ENCODE measurements at regions not wholly inside any gene's neighbourhood (a gene's known extent, or its start where the extent isn't known, plus 50 kb on each side); places are given as distances from the start of the nearest gene placed in this dataset.

DNA sequence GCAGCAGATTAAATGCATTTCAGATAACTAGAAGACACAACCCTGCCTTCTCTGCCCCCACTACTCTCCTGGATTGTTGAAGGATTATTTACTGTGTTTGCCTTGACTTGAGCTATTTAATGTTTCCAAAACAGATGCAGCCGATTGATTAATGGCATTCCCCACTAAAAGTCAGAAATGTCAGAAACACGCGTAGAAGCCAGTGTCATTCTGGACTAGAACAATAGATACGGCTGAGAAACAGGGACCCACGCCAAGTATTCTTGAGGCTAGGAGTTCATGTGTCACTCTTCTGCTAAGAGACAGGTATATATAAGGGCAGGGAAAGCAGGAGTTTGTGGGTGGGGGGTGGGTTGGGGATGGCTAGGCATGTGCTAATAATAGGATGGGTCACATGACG is 366.7 kb upstream of the PROX1 start:
- TF ChIP-seq, protein P1, sequence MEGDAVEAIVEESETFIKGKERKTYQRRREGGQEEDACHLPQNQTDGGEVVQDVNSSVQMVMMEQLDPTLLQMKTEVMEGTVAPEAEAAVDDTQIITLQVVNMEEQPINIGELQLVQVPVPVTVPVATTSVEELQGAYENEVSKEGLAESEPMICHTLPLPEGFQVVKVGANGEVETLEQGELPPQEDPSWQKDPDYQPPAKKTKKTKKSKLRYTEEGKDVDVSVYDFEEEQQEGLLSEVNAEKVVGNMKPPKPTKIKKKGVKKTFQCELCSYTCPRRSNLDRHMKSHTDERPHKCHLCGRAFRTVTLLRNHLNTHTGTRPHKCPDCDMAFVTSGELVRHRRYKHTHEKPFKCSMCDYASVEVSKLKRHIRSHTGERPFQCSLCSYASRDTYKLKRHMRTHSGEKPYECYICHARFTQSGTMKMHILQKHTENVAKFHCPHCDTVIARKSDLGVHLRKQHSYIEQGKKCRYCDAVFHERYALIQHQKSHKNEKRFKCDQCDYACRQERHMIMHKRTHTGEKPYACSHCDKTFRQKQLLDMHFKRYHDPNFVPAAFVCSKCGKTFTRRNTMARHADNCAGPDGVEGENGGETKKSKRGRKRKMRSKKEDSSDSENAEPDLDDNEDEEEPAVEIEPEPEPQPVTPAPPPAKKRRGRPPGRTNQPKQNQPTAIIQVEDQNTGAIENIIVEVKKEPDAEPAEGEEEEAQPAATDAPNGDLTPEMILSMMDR (IDR thresholded peaks at IDR 0.05; ENCODE audit: insufficient read depth, low read depth, low read length) = no peak
- TF ChIP-seq EZH2 (IDR thresholded peaks at IDR 0.05; ENCODE audit: insufficient read depth, low read length) = no peak
